ENCODE measurements at regions not wholly inside any gene's neighbourhood (a gene's known extent, or its start where the extent isn't known, plus 50 kb on each side); places are given as distances from the start of the nearest gene placed in this dataset.

DNA sequence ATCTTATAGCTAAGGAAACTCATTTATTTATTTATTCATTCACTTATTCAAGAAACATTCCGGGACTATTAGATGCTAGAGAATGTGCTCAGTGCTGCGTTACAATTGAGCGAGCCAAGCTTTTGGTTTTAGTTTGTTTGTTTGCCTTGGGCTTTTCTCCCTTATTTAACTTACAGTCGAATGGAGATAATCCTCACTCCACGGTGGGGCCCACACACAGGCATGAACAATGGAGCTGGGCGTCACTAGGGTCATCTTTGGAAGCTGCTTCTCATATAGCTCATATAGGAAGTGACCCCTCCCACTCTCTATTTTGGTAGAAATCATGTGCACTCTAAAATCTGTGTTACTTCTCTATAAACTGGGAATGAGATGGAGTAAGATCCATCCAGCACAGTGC lies 210.0 kb downstream of the TMEM114 start:
- TF ChIP-seq POLR2A (IDR thresholded peaks at IDR 0.05; ENCODE audit: low read depth, low read length) (no peak), POLR2AphosphoS5 (IDR thresholded peaks at IDR 0.05; ENCODE audit: low read depth, low read length) (no peak), TAF1 (IDR thresholded peaks at IDR 0.05; ENCODE audit: low read depth, low read length) (no peak), POU2F2 (IDR thresholded peaks at IDR 0.05; ENCODE audit: low read depth, low read length) (no peak), PAX5 (IDR thresholded peaks at IDR 0.05; ENCODE audit: insufficient read depth, low read length, severe bottlenecking) (no peak)

Data from GM12891 (cell line).